Karpas-422 (cell line): ENCODE measurements at regions not wholly inside any gene's neighbourhood (a gene's known extent, or its start where the extent isn't known, plus 50 kb on each side); places are given as distances from the start of the nearest gene placed in this dataset.

ENCODE experiments used
- DNase-seq: peaks from one replicate; pipeline ENCODE4 v3.0.0-alpha.2; 2015
- H2AFZ ChIP-seq: fragments of 200-600 bp; sonication (generic); 2 replicates; pipeline ENCODE4 v1.6.1; 2014; ENCODE audit warnings: antibody characterized with exemption, low read length, mixed read lengths
- H3K27ac ChIP-seq: fragments of 200-600 bp; sonication (generic); 2 replicates; pipeline ENCODE4 v1.5.1; 2014; ENCODE audit warnings: mild to moderate bottlenecking, low read length, moderate library complexity
- H3K27me3 ChIP-seq: fragments of 200-600 bp; sonication (generic); 2 replicates; pipeline ENCODE4 v1.6.1; 2014; ENCODE audit warnings: low read length, mixed read lengths
- H3K36me3 ChIP-seq: fragments of 200-600 bp; sonication (generic); 2 replicates; pipeline ENCODE4 v1.6.1; 2014; ENCODE audit warnings: low read length, mixed read lengths; ENCODE audit not compliant: insufficient read depth
- H3K4me1 ChIP-seq: fragments of 200-600 bp; sonication (generic); 2 replicates; pipeline ENCODE4 v1.6.1; 2014; ENCODE audit warnings: mild to moderate bottlenecking, low read length, mixed read lengths
- H3K4me2 ChIP-seq: fragments of 200-600 bp; sonication (generic); 2 replicates; pipeline ENCODE4 v1.6.1; 2014; ENCODE audit warnings: low read length, low read depth, mild to moderate bottlenecking; ENCODE audit not compliant: poor library complexity, severe bottlenecking
- H3K4me3 ChIP-seq: fragments of 200-600 bp; sonication (generic); 2 replicates; pipeline ENCODE4 v1.5.1; 2014; ENCODE audit warnings: mild to moderate bottlenecking, antibody characterized with exemption, low read length, mixed read lengths
- H3K79me2 ChIP-seq: fragments of 200-600 bp; sonication (generic); 2 replicates; pipeline ENCODE4 v1.6.1; 2014; ENCODE audit warnings: mild to moderate bottlenecking, low read length, mixed read lengths
- H3K9ac ChIP-seq: fragments of 200-600 bp; sonication (generic); 2 replicates; pipeline ENCODE4 v1.6.0; 2014; ENCODE audit warnings: low read length
- H3K9me2 ChIP-seq: fragments of 200-600 bp; sonication (generic), shearing (Covaris generic); replicated peaks from 2 replicates; pipeline ENCODE4 v1.6.0; 2014; ENCODE audit warnings: mild to moderate bottlenecking, low read length, moderate library complexity; ENCODE audit not compliant: insufficient read depth
- H3K9me3 ChIP-seq: fragments of 300-700, 200-600 bp; sonication (generic); 2 replicates; pipeline ENCODE4 v1.6.1; 2014; ENCODE audit warnings: low read length, mixed read lengths
- H4K20me1 ChIP-seq: fragments of 200-600 bp; sonication (generic); 2 replicates; pipeline ENCODE4 v1.6.1; 2014; ENCODE audit warnings: mild to moderate bottlenecking, antibody characterized with exemption, low read length, low read depth; ENCODE audit not compliant: insufficient read depth

DNA sequence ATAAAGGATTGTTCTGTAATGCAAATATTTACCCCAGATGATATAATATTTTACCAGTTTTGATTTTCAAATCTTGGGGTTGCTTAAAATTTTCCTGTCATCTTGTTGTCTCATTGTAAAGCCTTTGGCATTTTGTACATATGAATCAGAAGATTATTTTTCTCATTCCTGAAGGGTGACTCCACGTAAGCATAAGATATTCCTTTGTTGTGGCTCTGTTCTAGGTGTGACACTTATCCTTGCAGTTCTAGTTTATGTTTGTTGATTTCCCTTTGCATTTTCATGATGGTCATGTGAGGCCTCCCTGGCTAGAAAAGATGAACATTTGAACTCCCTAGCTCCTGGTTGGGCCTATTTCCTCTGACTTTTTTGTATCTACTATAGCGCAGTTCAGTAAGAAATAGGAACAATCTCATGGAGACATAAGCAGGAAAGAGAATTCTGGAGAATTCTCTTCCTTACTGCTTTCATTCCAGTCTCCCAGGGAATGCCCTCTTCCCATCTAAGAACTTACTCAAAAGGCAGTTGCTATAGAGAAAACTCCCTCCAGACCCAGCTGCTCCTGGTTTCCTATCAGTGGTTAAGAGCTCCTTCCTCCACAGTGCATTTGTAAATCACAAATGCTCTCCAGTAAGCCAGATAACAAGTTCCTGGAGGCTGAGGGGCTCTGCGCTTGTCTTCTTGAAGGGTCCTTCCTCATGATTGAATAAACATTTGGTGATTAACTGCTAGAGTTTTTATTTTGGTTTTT lies 124.7 kb downstream of the WNT5A start:
- H3K4me3 ChIP-seq, result no peak overlapping the region
- H3K27ac ChIP-seq, result no peak overlapping the region
- no peak overlapping the region for H3K9ac ChIP-seq
- no peaks in the 10 kb centered on the region for H3K36me3 ChIP-seq
- no peaks in the 10 kb centered on the region for H3K79me2 ChIP-seq
- H3K4me1 ChIP-seq, result no peaks in the 10 kb centered on the region
- DNase-seq, result no peak
- no peaks in the 10 kb centered on the region for H3K9me2 ChIP-seq
- no peaks in the 10 kb centered on the region for H3K9me3 ChIP-seq
- no peaks in the 10 kb centered on the region for H3K27me3 ChIP-seq
- no peaks in the 10 kb centered on the region for H4K20me1 ChIP-seq
- H3K4me2 ChIP-seq, result no peak overlapping the region
- no peak overlapping the region for H2AFZ ChIP-seq

- H3K4me3 ChIP-seq, result no peak overlapping the region
- no peaks in the 10 kb centered on the region for H3K9me2 ChIP-seq
- no peaks in the 10 kb centered on the region for H3K79me2 ChIP-seq
- no peak overlapping the region for H2AFZ ChIP-seq
- H3K9me3 ChIP-seq, result no peaks in the 10 kb centered on the region
- no peak overlapping the region for H3K4me2 ChIP-seq
- H4K20me1 ChIP-seq, result no peaks in the 10 kb centered on the region
- no peaks in the 10 kb centered on the region; the same call in 1 of the 2 replicates for H3K27me3 ChIP-seq
- no peaks in the 10 kb centered on the region for H3K36me3 ChIP-seq
- no peaks in the 10 kb centered on the region for H3K4me1 ChIP-seq
- no peak overlapping the region for H3K9ac ChIP-seq
- no peak overlapping the region for H3K27ac ChIP-seq
- no peak for DNase-seq
Observed at GRCh38 chr3:55357796-55358195, 129.3 kb downstream of the WNT5A start.

DNA sequence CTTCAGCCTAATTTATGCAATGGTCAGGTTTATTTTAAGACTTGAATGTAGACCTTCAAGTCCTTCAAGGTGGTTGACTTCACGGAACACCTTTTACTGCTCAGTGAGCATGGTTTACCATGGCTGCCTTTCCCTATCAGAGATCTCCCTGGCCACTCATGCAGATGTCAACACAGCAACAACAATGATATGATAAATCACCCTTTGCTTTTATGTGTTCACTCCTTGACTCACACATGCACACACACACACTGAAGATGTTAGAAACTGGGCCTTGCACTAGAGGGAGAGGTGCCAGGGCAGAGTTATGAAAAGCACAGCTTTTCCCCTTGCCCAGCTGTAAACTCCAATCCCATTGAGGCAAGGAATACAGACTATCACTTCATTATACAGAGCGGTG lies 134.4 kb downstream of the WNT5A start:
- H3K27me3 ChIP-seq, result no peaks in the 10 kb centered on the region; the same call in 1 of the 2 replicates
- H3K27ac ChIP-seq, result no peak overlapping the region
- H4K20me1 ChIP-seq, result no peaks in the 10 kb centered on the region
- H3K4me1 ChIP-seq, result no peaks in the 10 kb centered on the region
- H3K4me2 ChIP-seq, result no peak overlapping the region
- H3K4me3 ChIP-seq, result no peak overlapping the region
- H3K9ac ChIP-seq, result no peak overlapping the region
- H3K9me3 ChIP-seq, result no peaks in the 10 kb centered on the region
- no peak for DNase-seq
- no peaks in the 10 kb centered on the region for H3K79me2 ChIP-seq
- no peak overlapping the region for H2AFZ ChIP-seq
- no peaks in the 10 kb centered on the region for H3K9me2 ChIP-seq
- H3K36me3 ChIP-seq, result no peaks in the 10 kb centered on the region

DNA sequence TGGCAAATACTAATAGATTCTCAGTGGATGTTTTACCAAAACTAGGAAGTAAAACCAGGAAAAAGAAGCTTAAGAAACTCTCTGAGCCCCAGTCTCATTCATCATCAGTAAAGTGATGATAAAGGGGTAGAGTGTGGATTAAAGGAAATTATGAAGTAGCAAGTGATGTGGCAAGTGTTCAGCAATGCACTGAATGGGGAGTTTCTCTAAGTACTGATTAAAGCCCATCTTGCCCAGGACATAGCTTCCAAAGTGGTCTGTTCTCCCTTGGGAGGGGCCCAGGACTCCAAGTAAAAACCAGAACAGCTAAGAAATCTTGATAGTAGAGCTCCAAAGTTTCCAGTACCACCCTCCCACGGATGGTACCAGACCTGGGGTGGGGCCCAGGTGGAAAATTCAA lies 137.3 kb downstream of the WNT5A start:
- Histone ChIP-seq H3K9me2 (no peaks in the 10 kb centered on the region), H2AFZ (no peak overlapping the region), H3K27me3 (no peaks in the 10 kb centered on the region), H3K4me3 (no peak overlapping the region), H3K9ac (no peak overlapping the region), H3K9me3 (no peaks in the 10 kb centered on the region), H3K79me2 (no peaks in the 10 kb centered on the region), H4K20me1 (no peaks in the 10 kb centered on the region), H3K4me2 (no peak overlapping the region), H3K27ac (no peak overlapping the region), H3K36me3 (no peaks in the 10 kb centered on the region), H3K4me1 (no peaks in the 10 kb centered on the region)
- DNase-seq, result no peak

- Histone ChIP-seq H3K4me1 (no peaks in the 10 kb centered on the region), H3K9me3 (no peaks in the 10 kb centered on the region), H3K27ac (no peak overlapping the region), H3K79me2 (no peaks in the 10 kb centered on the region), H3K9ac (no peak overlapping the region), H3K36me3 (no peaks in the 10 kb centered on the region), H3K4me3 (no peak overlapping the region), H3K27me3 (no peaks in the 10 kb centered on the region), H4K20me1 (no peaks in the 10 kb centered on the region), H3K9me2 (no peaks in the 10 kb centered on the region), H3K4me2 (no peak overlapping the region), H2AFZ (no peak overlapping the region)
- no peak for DNase-seq
Observed at GRCh38 chr3:55343486-55344357, 143.4 kb downstream of the WNT5A start.

GRCh38 chr3:55341502-55342031 lies 145.5 kb downstream of the WNT5A start:
- Histone ChIP-seq H3K9me3 (no peaks in the 10 kb centered on the region), H3K9ac (no peak overlapping the region), H3K36me3 (no peaks in the 10 kb centered on the region), H3K4me2 (no peak overlapping the region), H3K9me2 (no peaks in the 10 kb centered on the region), H3K27me3 (no peaks in the 10 kb centered on the region), H3K27ac (no peak overlapping the region), H3K4me1 (no peaks in the 10 kb centered on the region), H4K20me1 (no peaks in the 10 kb centered on the region), H2AFZ (no peak overlapping the region), H3K4me3 (no peak overlapping the region), H3K79me2 (no peaks in the 10 kb centered on the region)
- no peak for DNase-seq

- Histone ChIP-seq H3K4me3 (no peak overlapping the region), H3K27me3 (no peaks in the 10 kb centered on the region), H2AFZ (no peak overlapping the region), H3K4me1 (no peaks in the 10 kb centered on the region), H3K9me3 (no peaks in the 10 kb centered on the region), H3K9ac (no peak overlapping the region), H4K20me1 (no peaks in the 10 kb centered on the region), H3K4me2 (no peak overlapping the region), H3K79me2 (no peaks in the 10 kb centered on the region), H3K27ac (no peak overlapping the region), H3K36me3 (no peaks in the 10 kb centered on the region), H3K9me2 (no peaks in the 10 kb centered on the region)
- no peak for DNase-seq
Observed at GRCh38 chr3:55339819-55340218, 147.3 kb downstream of the WNT5A start.

- Histone ChIP-seq H2AFZ (no peak overlapping the region), H3K79me2 (no peaks in the 10 kb centered on the region), H3K9me3 (no peaks in the 10 kb centered on the region), H3K4me3 (no peak overlapping the region), H3K27me3 (no peaks in the 10 kb centered on the region), H3K4me1 (no peaks in the 10 kb centered on the region), H4K20me1 (no peaks in the 10 kb centered on the region), H3K9me2 (no peaks in the 10 kb centered on the region), H3K4me2 (no peak overlapping the region), H3K9ac (no peak overlapping the region), H3K27ac (no peak overlapping the region), H3K36me3 (no peaks in the 10 kb centered on the region)
- no peak for DNase-seq
Observed at GRCh38 chr3:55339390-55339789, 147.7 kb downstream of the WNT5A start.
